HFFc6 (cell line): ENCODE measurements at regions not wholly inside any gene's neighbourhood (a gene's known extent, or its start where the extent isn't known, plus 50 kb on each side); places are given as distances from the start of the nearest gene placed in this dataset.

Experiments
- DNase-seq: peaks from one replicate; pipeline ENCODE4 v3.0.0-alpha.2; 2018
- H3K27ac Mint-ChIP-seq: 2 replicates; pipeline ENCODE4 v1.8.0; 2020; ENCODE audit warnings: mild to moderate bottlenecking, mixed read lengths
- H3K27me3 Mint-ChIP-seq: 2 replicates; pipeline ENCODE4 v1.8.0; 2021; ENCODE audit warnings: mild to moderate bottlenecking, moderate library complexity, mixed read lengths; ENCODE audit not compliant: insufficient read depth
- H3K36me3 Mint-ChIP-seq: 2 replicates; pipeline ENCODE4 v1.8.0; 2021; ENCODE audit warnings: low read depth, mixed read lengths
- H3K4me1 Mint-ChIP-seq: 2 replicates; pipeline ENCODE4 v1.8.0; 2020; ENCODE audit warnings: low read depth, mixed read lengths
- H3K4me3 Mint-ChIP-seq: 2 replicates; pipeline ENCODE4 v1.8.0; 2020; ENCODE audit warnings: mild to moderate bottlenecking, moderate library complexity, mixed read lengths
- H3K9me3 Mint-ChIP-seq: 2 replicates; pipeline ENCODE4 v1.8.0; 2020; ENCODE audit warnings: mild to moderate bottlenecking, mixed read lengths
- CTCF ChIP-seq: fragments of 200-600 bp; sonication (generic); IDR thresholded peaks from 2 replicates; pipeline ENCODE4 v1.5.0; 2021; ENCODE audit warnings: antibody characterized with exemption, mild to moderate bottlenecking

GRCh38 chr1:22196041-22196440 is 53.1 kb upstream of the WNT4 start:
- Mint-ChIP-seq H3K27me3 (peaks cover 34% of the 10 kb centered on the region), H3K27ac (no peak overlapping the region), H3K9me3 (no peaks in the 10 kb centered on the region), H3K4me1 (no peaks in the 10 kb centered on the region), H3K4me3 (no peak overlapping the region), H3K36me3 (no peaks in the 10 kb centered on the region)
- DNase-seq = no peak
- no peak for TF ChIP-seq CTCF

GRCh38 chr1:22196641-22197040 is 53.7 kb upstream of the WNT4 start:
- DNase-seq = no peak
- Mint-ChIP-seq H3K9me3 (no peaks in the 10 kb centered on the region), H3K36me3 (no peaks in the 10 kb centered on the region), H3K27ac (no peak overlapping the region), H3K4me3 (no peak overlapping the region), H3K27me3 (peaks cover 30% of the 10 kb centered on the region), H3K4me1 (no peaks in the 10 kb centered on the region)
- TF ChIP-seq CTCF = no peak

- no peak for TF ChIP-seq CTCF
- Mint-ChIP-seq H3K36me3 (no peaks in the 10 kb centered on the region), H3K9me3 (no peaks in the 10 kb centered on the region), H3K4me1 (no peaks in the 10 kb centered on the region), H3K27me3 (peaks cover 30% of the 10 kb centered on the region), H3K4me3 (no peak overlapping the region), H3K27ac (no peak overlapping the region)
- no peak for DNase-seq
Observed at GRCh38 chr1:22197644-22198043, 54.7 kb upstream of the WNT4 start.

- H3K4me1 Mint-ChIP-seq = no peaks in the 10 kb centered on the region
- H3K36me3 Mint-ChIP-seq = no peaks in the 10 kb centered on the region
- TF ChIP-seq CTCF = no peak
- peaks cover 41% of the 10 kb centered on the region for H3K27me3 Mint-ChIP-seq
- DNase-seq = no peak
- no peak overlapping the region for H3K4me3 Mint-ChIP-seq
- no peak overlapping the region for H3K27ac Mint-ChIP-seq
- H3K9me3 Mint-ChIP-seq = no peaks in the 10 kb centered on the region
Observed at GRCh38 chr1:22201023-22201422, 58.1 kb upstream of the WNT4 start.

GRCh38 chr1:22203335-22203734 is 60.4 kb upstream of the WNT4 start:
- TF ChIP-seq CTCF = no peak
- no peak for DNase-seq
- H3K27me3 Mint-ChIP-seq = peaks cover 38% of the 10 kb centered on the region
- no peak overlapping the region for H3K4me3 Mint-ChIP-seq
- peaks cover 10% of the 10 kb centered on the region for H3K4me1 Mint-ChIP-seq
- no peaks in the 10 kb centered on the region for H3K36me3 Mint-ChIP-seq
- no peak overlapping the region for H3K27ac Mint-ChIP-seq
- no peaks in the 10 kb centered on the region for H3K9me3 Mint-ChIP-seq
